Ovary (tissue), 7 donors: ENCODE measurements at regions not wholly inside any gene's neighbourhood (a gene's known extent, or its start where the extent isn't known, plus 50 kb on each side); places are given as distances from the start of the nearest gene placed in this dataset.

Source experiments
- DNase-seq, 5 donors: peaks; one replicate each; pipeline ENCODE4 v3.0.0-alpha.2; 2019 to 2020
- H3K27ac ChIP-seq, 2 donors: fragments of 200-600 bp; one replicate each; pipeline versions ENCODE4 v1.5.1 to v1.8.0; 2019 to 2022
- H3K27me3 ChIP-seq: fragments of 200-600 bp; one replicate; pipeline ENCODE4 v1.8.0; 2022
- H3K36me3 ChIP-seq: fragments of 200-600 bp; sonication (generic); one replicate; pipeline ENCODE4 v1.5.1; 2019
- H3K4me1 ChIP-seq: one replicate; pipeline ENCODE4 v1.8.1; 2013; ENCODE audit warnings: mild to moderate bottlenecking, moderate library complexity; ENCODE audit not compliant: insufficient read depth
- H3K4me3 ChIP-seq: fragments of 200-600 bp; sonication (generic); one replicate; pipeline ENCODE4 v1.5.1; 2017
- H3K9me3 ChIP-seq, 2 donors: fragments of 200-600 bp in 1 of 2; sonication (generic) in 1 of 2; one replicate each; pipeline versions ENCODE4 v1.5.1 to v1.8.1; 2013 to 2019; ENCODE audit warnings: mild to moderate bottlenecking in 1 of 2, moderate library complexity in 1 of 2
- CTCF ChIP-seq, 3 donors: fragments of 450-650 bp in 2 of 3; fragments of 200-600 bp in 1 of 3; IDR thresholded peaks; one replicate each; pipeline versions ENCODE4 v1.5.1 to v1.8.0; 2016 to 2022; ENCODE audit warnings: antibody characterized with exemption in 3 of 3, mild to moderate bottlenecking in 1 of 3
- EP300 ChIP-seq: sonication (generic); formaldehyde crosslinking; IDR thresholded peaks from one replicate; pipeline ENCODE4 v1.6.1; 2017; ENCODE audit warnings: antibody characterized with exemption
- POLR2A ChIP-seq: fragments of 450-650 bp; IDR thresholded peaks from one replicate; pipeline ENCODE4 v1.6.1; 2017; ENCODE audit warnings: antibody characterized with exemption, mild to moderate bottlenecking, moderate library complexity
- WGBS, 3 donors: extraction: QIAGEN DNeasy Blood & Tissue Kit in 1 of 3; methylation state at CpG; one replicate each; pipeline versions ENCODE4 v1.1.5 to v1.1.7; 2013 to 2017; 5-methylcytosine and 5-hydroxymethylcytosine counted together
- intact Hi-C, 4 donors: fragments of 100-400 bp; cut with DNase I; formaldehyde crosslinking; loops; one replicate each; pipeline versions ENCODE4 v1.11.0 to v1.15.1; 2022 to 2023
- donor health status: DM: no; HTN: no; CAD: no; lungs with moderate emphysema.
- donor health status: DM: no; HTN: no; CAD: no.
- donor health status: Bipolar disorder and iron deficiency.
- donor health status: DM: no; HTN: no; CAD: no.
- donor health status: DM: yes; HTN: yes; CAD: no.

GRCh38 chr11:15707971-15708370 lies 593.2 kb downstream of the INSC start:
- 21 to 45% (median 39%) methylated on average over 2 of the region's 2 CpGs for WGBS, 3 donors
- no peaks in the 10 kb centered on the region for H3K9me3 ChIP-seq
- no peaks in the 10 kb centered on the region for H3K36me3 ChIP-seq
- intact Hi-C loops, result no loop called here
- peak; percentile 22 to 59 (median 27) for DNase-seq
- H3K4me3 ChIP-seq, result no peak overlapping the region
- no peak overlapping the region for H3K27ac ChIP-seq
- H3K4me1 ChIP-seq, result no peaks in the 10 kb centered on the region
- no peaks in the 10 kb centered on the region for H3K27me3 ChIP-seq
- TF ChIP-seq CTCF (IDR thresholded peaks at IDR 0.05) (no peak), POLR2A (no peak), EP300 (no peak)

GRCh38 chr11:15710580-15711275 lies 596.0 kb downstream of the INSC start:
- TF ChIP-seq CTCF (IDR thresholded peaks at IDR 0.05) (no peak), EP300 (no peak), POLR2A (no peak)
- H3K27me3 ChIP-seq, result no peaks in the 10 kb centered on the region
- 12 to 56% (median 20%) methylated on average over 3 of the region's 3 CpGs for WGBS, 3 donors
- no peak for DNase-seq
- no peak overlapping the region for H3K4me3 ChIP-seq
- no peaks in the 10 kb centered on the region for H3K4me1 ChIP-seq
- intact Hi-C loops, result no loop called here
- H3K9me3 ChIP-seq, result no peaks in the 10 kb centered on the region
- H3K27ac ChIP-seq, result no peak overlapping the region
- H3K36me3 ChIP-seq, result no peaks in the 10 kb centered on the region

DNA sequence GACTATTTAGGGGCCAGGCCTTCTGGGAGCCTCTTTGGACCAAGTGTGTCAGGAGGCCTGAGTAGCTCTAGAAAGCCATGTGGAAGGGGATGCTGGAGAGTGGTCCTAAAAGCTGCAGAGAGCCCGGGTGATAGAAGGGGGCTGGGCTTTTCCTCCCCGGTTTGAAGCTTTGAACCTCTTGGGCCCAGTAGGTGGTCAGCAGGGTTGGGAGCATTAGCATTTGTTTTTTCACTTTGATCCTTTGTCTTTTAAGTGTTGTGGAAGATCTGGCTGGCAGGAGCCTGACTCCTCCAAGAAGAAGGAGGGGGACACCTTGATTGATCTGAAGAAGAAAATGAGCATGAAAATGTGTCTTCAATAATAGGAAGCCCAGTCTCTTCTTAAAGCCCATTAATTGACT lies 596.6 kb downstream of the INSC start:
- WGBS, 3 donors, result 68 to 80% (median 72%) methylated on average over 2 of the region's 2 CpGs
- Histone ChIP-seq H3K27me3 (no peaks in the 10 kb centered on the region), H3K36me3 (no peaks in the 10 kb centered on the region), H3K4me1 (no peaks in the 10 kb centered on the region), H3K27ac (no peak overlapping the region), H3K4me3 (no peak overlapping the region), H3K9me3 (no peaks in the 10 kb centered on the region)
- no peak for DNase-seq
- intact Hi-C loops, result no loop called here
- no peak for TF ChIP-seq EP300
- no peak for TF ChIP-seq CTCF (IDR thresholded peaks at IDR 0.05)
- no peak for TF ChIP-seq POLR2A

- H3K9me3 ChIP-seq, result no peaks in the 10 kb centered on the region
- 65 to 81% (median 69%) methylated on average over 6 of the region's 6 CpGs for WGBS, 3 donors
- TF ChIP-seq POLR2A, result no peak
- TF ChIP-seq EP300, result no peak
- no peak for TF ChIP-seq CTCF (IDR thresholded peaks at IDR 0.05)
- H3K4me1 ChIP-seq, result no peaks in the 10 kb centered on the region
- H3K4me3 ChIP-seq, result no peak overlapping the region
- no peaks in the 10 kb centered on the region for H3K36me3 ChIP-seq
- DNase-seq, result no peak
- intact Hi-C loops, result no loop called here
- no peak overlapping the region for H3K27ac ChIP-seq
- H3K27me3 ChIP-seq, result no peaks in the 10 kb centered on the region
Measured at GRCh38 chr11:15714641-15715399, 600.1 kb downstream of the INSC start.
